DOHH2 (cell line): ENCODE measurements at regions not wholly inside any gene's neighbourhood (a gene's known extent, or its start where the extent isn't known, plus 50 kb on each side); places are given as distances from the start of the nearest gene placed in this dataset.

ENCODE experiments used
- H3F3A ChIP-seq: fragments of 200-600 bp; sonication (generic), shearing (Covaris generic); 2 replicates; pipeline ENCODE4 v1.6.0; 2016; ENCODE audit warnings: antibody characterized with exemption, mild to moderate bottlenecking; ENCODE audit not compliant: control insufficient read depth, insufficient read depth
- H3K27ac ChIP-seq: fragments of 200-600 bp; sonication (generic); 2 replicates; pipeline ENCODE4 v1.5.1; 2014; ENCODE audit warnings: low read depth, mild to moderate bottlenecking, low read length, moderate library complexity
- H3K27me3 ChIP-seq: fragments of 200-600 bp; sonication (generic); 2 replicates; pipeline ENCODE4 v1.6.1; 2014; ENCODE audit warnings: mild to moderate bottlenecking, low read length, mixed read lengths; ENCODE audit not compliant: control insufficient read depth
- H3K36me3 ChIP-seq: fragments of 200-600 bp; sonication (generic); 2 replicates; pipeline ENCODE4 v1.6.1; 2014; ENCODE audit warnings: mild to moderate bottlenecking, low read length, moderate library complexity, mixed read lengths; ENCODE audit not compliant: control insufficient read depth
- H3K4me1 ChIP-seq: fragments of 200-600 bp; sonication (generic); 2 replicates; pipeline ENCODE4 v1.6.1; 2014; ENCODE audit warnings: mild to moderate bottlenecking, low read length, mixed read lengths; ENCODE audit not compliant: control insufficient read depth
- H3K4me2 ChIP-seq: fragments of 200-600 bp; sonication (generic); 2 replicates; pipeline ENCODE4 v1.6.0; 2014; ENCODE audit warnings: mild to moderate bottlenecking, low read length, moderate library complexity
- H3K4me3 ChIP-seq: fragments of 200-600 bp; sonication (generic); 2 replicates; pipeline ENCODE4 v1.5.1; 2014; ENCODE audit warnings: mild to moderate bottlenecking, low read length, mixed read lengths
- H3K79me2 ChIP-seq: fragments of 200-600 bp; sonication (generic); 2 replicates; pipeline ENCODE4 v1.6.1; 2014; ENCODE audit warnings: mild to moderate bottlenecking, low read length, mixed read lengths; ENCODE audit not compliant: control insufficient read depth
- H3K9me2 ChIP-seq: fragments of 200-600 bp; sonication (generic); replicated peaks from 2 replicates; pipeline ENCODE4 v1.6.1; 2014; ENCODE audit warnings: mild to moderate bottlenecking, low read length, mixed read lengths; ENCODE audit not compliant: control insufficient read depth
- H3K9me3 ChIP-seq: fragments of 200-600 bp; sonication (generic); 2 replicates; pipeline ENCODE4 v1.6.1; 2014; ENCODE audit warnings: antibody characterized with exemption, low read length, mixed read lengths; ENCODE audit not compliant: control insufficient read depth, insufficient read depth
- H4K20me1 ChIP-seq: fragments of 200-600 bp; sonication (generic); 2 replicates; pipeline ENCODE4 v1.6.0; 2014; ENCODE audit warnings: low read depth, mild to moderate bottlenecking, antibody characterized with exemption, low read length, moderate library complexity; ENCODE audit not compliant: control insufficient read depth, insufficient read depth
- CTCF ChIP-seq: fragments of 200-600 bp; sonication (generic); IDR thresholded peaks from one replicate; pipeline ENCODE4 v1.5.1; 2014; ENCODE audit warnings: antibody characterized with exemption, mild to moderate bottlenecking, low read depth, low read length; ENCODE audit not compliant: poor library complexity, severe bottlenecking
- EZH2phosphoT487 ChIP-seq: fragments of 200-600 bp; sonication (generic); IDR thresholded peaks from 2 replicates; pipeline ENCODE4 v1.6.1; 2017; ENCODE audit warnings: borderline replicate concordance, mild to moderate bottlenecking, antibody characterized with exemption, low read length, moderate library complexity, mixed read lengths

- Histone ChIP-seq H3K36me3 (no peaks in the 10 kb centered on the region), H4K20me1 (no peaks in the 10 kb centered on the region), H3K79me2 (no peaks in the 10 kb centered on the region), H3K4me2 (no peak overlapping the region), H3K9me3 (peaks cover 3% of the 10 kb centered on the region; the same call in 1 of the 2 replicates), H3F3A (no peaks in the 10 kb centered on the region), H3K27me3 (no peaks in the 10 kb centered on the region), H3K9me2 (no peaks in the 10 kb centered on the region), H3K4me3 (no peak overlapping the region), H3K4me1 (no peaks in the 10 kb centered on the region), H3K27ac (no peak overlapping the region)
- no peak for TF ChIP-seq CTCF
- TF ChIP-seq EZH2phosphoT487, result no peak
These were observed 770.9 kb downstream of the TNS3 start for GRCh38 chr7:46810986-46811385.

- no peaks in the 10 kb centered on the region for H3K9me2 ChIP-seq
- no peak overlapping the region for H3K4me3 ChIP-seq
- H3K79me2 ChIP-seq, result no peaks in the 10 kb centered on the region
- H3K36me3 ChIP-seq, result no peaks in the 10 kb centered on the region
- no peaks in the 10 kb centered on the region for H3F3A ChIP-seq
- no peaks in the 10 kb centered on the region for H4K20me1 ChIP-seq
- no peaks in the 10 kb centered on the region for H3K27me3 ChIP-seq
- no peak overlapping the region for H3K27ac ChIP-seq
- H3K4me1 ChIP-seq, result no peaks in the 10 kb centered on the region
- no peak overlapping the region for H3K4me2 ChIP-seq
- TF ChIP-seq EZH2phosphoT487, result no peak
- TF ChIP-seq CTCF, result no peak
- H3K9me3 ChIP-seq, result peaks cover 3% of the 10 kb centered on the region; the same call in 1 of the 2 replicates
These were observed 772.0 kb downstream of the TNS3 start for GRCh38 chr7:46809886-46810285.

- Histone ChIP-seq H3K27ac (no peak overlapping the region), H3K9me2 (no peaks in the 10 kb centered on the region), H3K4me1 (no peaks in the 10 kb centered on the region), H3K4me2 (no peak overlapping the region), H3K79me2 (no peaks in the 10 kb centered on the region), H3K9me3 (peaks cover 3% of the 10 kb centered on the region; the same call in 1 of the 2 replicates), H3K27me3 (no peaks in the 10 kb centered on the region), H3K36me3 (no peaks in the 10 kb centered on the region), H3F3A (no peaks in the 10 kb centered on the region), H3K4me3 (no peak overlapping the region), H4K20me1 (no peaks in the 10 kb centered on the region)
- TF ChIP-seq EZH2phosphoT487 (no peak), CTCF (no peak)
These were observed 775.1 kb downstream of the TNS3 start for GRCh38 chr7:46806856-46807255.

- Histone ChIP-seq H3K9me3 (no peaks in the 10 kb centered on the region), H3K9me2 (no peaks in the 10 kb centered on the region), H3K36me3 (no peaks in the 10 kb centered on the region), H3K27me3 (no peaks in the 10 kb centered on the region), H3K79me2 (no peaks in the 10 kb centered on the region), H3K27ac (no peak overlapping the region), H3F3A (no peaks in the 10 kb centered on the region), H3K4me1 (no peaks in the 10 kb centered on the region), H3K4me2 (no peak overlapping the region), H3K4me3 (no peak overlapping the region), H4K20me1 (no peaks in the 10 kb centered on the region)
- TF ChIP-seq EZH2phosphoT487, result no peak
These were observed 779.4 kb downstream of the TNS3 start for GRCh38 chr7:46802479-46802878.
